GM21723 (cell line): ENCODE measurements at regions not wholly inside any gene's neighbourhood (a gene's known extent, or its start where the extent isn't known, plus 50 kb on each side); places are given as distances from the start of the nearest gene placed in this dataset.
"Not testable (repeated sequence)": the region's sequence is repeated elsewhere in the genome, so short reads cannot be mapped to it uniquely, and the experiment has no call there.

ENCODE experiments used
- ATAC-seq: cut with Tn5 transposase; IDR thresholded peaks from one replicate; pipeline ENCODE4 v1.9.1; 2021; ENCODE audit warnings: mild to moderate bottlenecking, moderate library complexity; ENCODE audit not compliant: unreplicated experiment

GRCh38 chr22:26804315-26804714 is 146.9 kb downstream of the MIAT start:
- ATAC-seq, result no peak

- no peak for ATAC-seq
Observed at GRCh38 chr22:26804911-26805539, 147.6 kb downstream of the MIAT start.

- ATAC-seq, result no peak
Observed at GRCh38 chr22:26806445-26807175, 149.2 kb downstream of the MIAT start.

GRCh38 chr22:26811647-26811992 is 154.2 kb downstream of the MIAT start:
- ATAC-seq, result no peak

- ATAC-seq, result no peak
Observed at GRCh38 chr22:26812731-26813130, 155.3 kb downstream of the MIAT start.

GRCh38 chr22:26816726-26817125 is 159.3 kb downstream of the MIAT start:
- ATAC-seq, result no peak

- no peak for ATAC-seq
Observed at GRCh38 chr22:26817926-26818325, 160.5 kb downstream of the MIAT start.

- no peak for ATAC-seq
Observed at GRCh38 chr22:26821854-26822253, 164.5 kb downstream of the MIAT start.

- no peak for ATAC-seq
Observed at GRCh38 chr22:26822313-26822712, 164.9 kb downstream of the MIAT start.

GRCh38 chr22:26823966-26824365 is 166.6 kb downstream of the MIAT start:
- ATAC-seq, result no peak

- no peak for ATAC-seq
Observed at GRCh38 chr22:26825960-26826935, 168.9 kb downstream of the MIAT start.

- no peak for ATAC-seq
Observed at GRCh38 chr22:26827611-26828010, 170.2 kb downstream of the MIAT start.

- no peak for ATAC-seq
Observed at GRCh38 chr22:26828311-26828710, 170.9 kb downstream of the MIAT start.

GRCh38 chr22:26830837-26831236 is 173.4 kb downstream of the MIAT start:
- no peak for ATAC-seq

- no peak for ATAC-seq
Observed at GRCh38 chr22:26835023-26835422, 177.6 kb downstream of the MIAT start.

GRCh38 chr22:26835929-26836528 is 178.6 kb downstream of the MIAT start:
- no peak for ATAC-seq

- ATAC-seq, result no peak
Observed at GRCh38 chr22:26837784-26838470, 180.5 kb downstream of the MIAT start.

GRCh38 chr22:26838471-26838825 is 181.1 kb downstream of the MIAT start:
- ATAC-seq, result no peak

- no peak for ATAC-seq
Observed at GRCh38 chr22:26839216-26839615, 181.8 kb downstream of the MIAT start.

GRCh38 chr22:26840770-26841169 is 183.4 kb downstream of the MIAT start:
- not testable (repeated sequence) for ATAC-seq

GRCh38 chr22:26842103-26842502 is 184.7 kb downstream of the MIAT start:
- ATAC-seq, result no peak
